ENCODE measurements at regions not wholly inside any gene's neighbourhood (a gene's known extent, or its start where the extent isn't known, plus 50 kb on each side); places are given as distances from the start of the nearest gene placed in this dataset.

GRCh38 chr11:13608656-13609055 is 59.8 kb upstream of the FAR1 start:
- TF ChIP-seq POLR2A (IDR thresholded peaks at IDR 0.05; ENCODE audit: low read length) (no peak), GATA3 (IDR thresholded peaks at IDR 0.05; ENCODE audit: borderline replicate concordance) (no peak), CTCF (IDR thresholded peaks at IDR 0.05) (no peak), HOXA7 (CRISPR knock-in tag; IDR thresholded peaks at IDR 0.05) (no peak), HMGXB4 (CRISPR knock-in tag; IDR thresholded peaks at IDR 0.05; ENCODE audit: borderline replicate concordance) (no peak), SREBF2 (IDR thresholded peaks at IDR 0.05) (no peak), RAD21 (conservative IDR thresholded peaks at IDR 0.05 in 1 of 2, IDR thresholded peaks at IDR 0.05 in 1 of 2) (no peak), EHMT2 (IDR thresholded peaks at IDR 0.05; ENCODE audit: low read depth) (no peak), ATOH8 (CRISPR knock-in tag; IDR thresholded peaks at IDR 0.05; ENCODE audit: low read depth) (no peak), PHF8 (IDR thresholded peaks at IDR 0.05; ENCODE audit: borderline replicate concordance, low read depth) (no peak), JUN (IDR thresholded peaks at IDR 0.05) (no peak)
